Fibroblast of lung (primary cell): ENCODE measurements at regions not wholly inside any gene's neighbourhood (a gene's known extent, or its start where the extent isn't known, plus 50 kb on each side); places are given as distances from the start of the nearest gene placed in this dataset.

Experiments used
- CTCF ChIP-seq, 2 donors: IDR thresholded peaks in 1 of 2; conservative IDR thresholded peaks in 1 of 2; 1 replicate in 1 of 2; 2 replicates in 1 of 2; pipeline ENCODE4 v1.5.1; 2011 to 2012; ENCODE audit warnings: low read length in 2 of 2, control low read depth in 1 of 2, inconsistent platforms in 1 of 2, low read depth in 1 of 2, mild to moderate bottlenecking in 1 of 2
- EZH2 ChIP-seq: IDR thresholded peaks from 2 replicates; pipeline ENCODE4 v1.5.1; 2012; ENCODE audit warnings: low read length, control low read depth, mild to moderate bottlenecking; ENCODE audit errors: missing control alignments

GRCh38 chr2:163505281-163505680 is 230.5 kb downstream of the FIGN start:
- no peak for TF ChIP-seq CTCF (conservative IDR thresholded peaks at IDR 0.05 in 1 of 2, IDR thresholded peaks at IDR 0.05 in 1 of 2; ENCODE audit: low read depth in 1 of 2, low read length in 2 of 2)
- TF ChIP-seq EZH2: no peak
